Stimulated activated naive CD8-positive, alpha-beta T cell treated with anti-CD3 and anti-CD28 coated beads, Interleukin-15, Interleukin-2, amounts not matched to agents 100 ng/mL and 50 ng/mL, for 24 hours (primary cell): ENCODE measurements at regions not wholly inside any gene's neighbourhood (a gene's known extent, or its start where the extent isn't known, plus 50 kb on each side); places are given as distances from the start of the nearest gene placed in this dataset.

ENCODE experiments used
- H3K27ac Mint-ChIP-seq: one replicate; pipeline ENCODE4 v1.8.0; 2021; ENCODE audit warnings: mild to moderate bottlenecking, mixed read lengths
- H3K27me3 Mint-ChIP-seq: one replicate; pipeline ENCODE4 v1.8.0; 2021; ENCODE audit warnings: mixed read lengths
- H3K36me3 Mint-ChIP-seq: one replicate; pipeline ENCODE4 v1.8.0; 2021; ENCODE audit warnings: low read depth, mixed read lengths
- H3K4me1 Mint-ChIP-seq: one replicate; pipeline ENCODE4 v1.8.0; 2021; ENCODE audit warnings: low read depth, mixed read lengths
- H3K4me3 Mint-ChIP-seq: one replicate; pipeline ENCODE4 v1.8.0; 2021; ENCODE audit warnings: mild to moderate bottlenecking, mixed read lengths
- H3K9me3 Mint-ChIP-seq: one replicate; pipeline ENCODE4 v1.8.0; 2021; ENCODE audit warnings: mixed read lengths

DNA sequence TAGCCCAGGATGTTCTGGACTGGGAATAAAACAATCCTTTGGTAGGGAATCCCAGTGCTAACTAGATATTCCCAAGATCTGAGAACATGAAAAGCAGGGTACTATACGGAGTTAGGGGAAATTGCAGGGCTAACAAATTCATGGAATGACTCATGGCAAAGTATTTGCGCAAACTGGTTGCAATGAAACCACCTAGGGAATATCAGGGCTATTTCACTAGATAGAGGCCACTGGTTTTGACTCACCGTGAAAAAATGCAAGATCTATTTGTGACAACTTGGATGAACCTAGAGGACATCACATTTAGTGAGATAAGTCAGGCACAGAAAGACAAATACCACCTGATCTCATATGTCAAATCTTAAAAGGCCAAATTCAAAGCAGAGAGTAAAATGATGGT is 233.3 kb downstream of the MBD2 start:
- peaks cover 6% of the 10 kb centered on the region for H3K27me3 Mint-ChIP-seq
- no peaks in the 10 kb centered on the region for H3K9me3 Mint-ChIP-seq
- no peak overlapping the region for H3K27ac Mint-ChIP-seq
- no peaks in the 10 kb centered on the region for H3K36me3 Mint-ChIP-seq
- no peak overlapping the region for H3K4me3 Mint-ChIP-seq
- no peaks in the 10 kb centered on the region for H3K4me1 Mint-ChIP-seq

DNA sequence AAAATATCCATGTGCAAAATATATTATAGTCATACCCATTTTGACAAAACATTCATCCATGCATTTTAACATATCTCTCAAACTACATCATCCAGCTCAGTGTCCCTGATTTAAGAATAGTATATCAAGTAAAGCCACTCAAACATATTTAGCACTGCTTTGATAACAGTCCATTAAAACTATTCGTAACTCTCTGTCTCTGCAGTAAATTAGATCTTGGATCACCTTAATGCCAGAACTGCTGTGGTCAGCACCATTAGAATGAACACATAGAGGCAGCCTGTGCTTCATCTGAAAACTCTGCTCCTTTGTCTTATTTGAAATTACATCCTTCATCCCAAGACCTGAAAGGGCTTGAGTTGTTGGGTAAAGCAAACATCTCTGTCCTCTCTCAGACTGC is 234.0 kb downstream of the MBD2 start:
- H3K4me3 Mint-ChIP-seq = no peak overlapping the region
- no peaks in the 10 kb centered on the region for H3K9me3 Mint-ChIP-seq
- H3K36me3 Mint-ChIP-seq = no peaks in the 10 kb centered on the region
- peaks cover 6% of the 10 kb centered on the region for H3K27me3 Mint-ChIP-seq
- H3K27ac Mint-ChIP-seq = no peak overlapping the region
- no peaks in the 10 kb centered on the region for H3K4me1 Mint-ChIP-seq

DNA sequence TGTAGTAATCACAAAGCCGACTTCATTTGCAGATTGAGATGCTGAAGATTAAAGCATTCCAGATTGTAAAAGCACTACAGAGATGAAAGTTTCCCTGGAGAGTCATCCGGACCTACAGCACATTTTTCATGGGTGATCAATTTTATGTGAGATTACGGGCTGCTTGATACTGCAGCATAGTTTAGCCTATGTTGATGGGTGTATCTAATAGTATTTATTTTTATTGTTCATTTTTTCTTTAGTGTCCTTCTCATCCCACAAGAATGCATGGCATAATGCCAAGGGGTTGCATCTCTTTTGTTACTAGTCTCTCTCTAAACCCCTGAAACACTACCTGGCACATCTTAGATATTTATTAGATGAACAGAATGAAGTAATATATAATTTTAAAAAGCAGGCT is 240.4 kb downstream of the MBD2 start:
- Mint-ChIP-seq H3K36me3 (no peaks in the 10 kb centered on the region), H3K9me3 (peaks cover 15% of the 10 kb centered on the region), H3K27me3 (no peaks in the 10 kb centered on the region), H3K4me1 (no peaks in the 10 kb centered on the region), H3K4me3 (no peak overlapping the region), H3K27ac (no peak overlapping the region)

DNA sequence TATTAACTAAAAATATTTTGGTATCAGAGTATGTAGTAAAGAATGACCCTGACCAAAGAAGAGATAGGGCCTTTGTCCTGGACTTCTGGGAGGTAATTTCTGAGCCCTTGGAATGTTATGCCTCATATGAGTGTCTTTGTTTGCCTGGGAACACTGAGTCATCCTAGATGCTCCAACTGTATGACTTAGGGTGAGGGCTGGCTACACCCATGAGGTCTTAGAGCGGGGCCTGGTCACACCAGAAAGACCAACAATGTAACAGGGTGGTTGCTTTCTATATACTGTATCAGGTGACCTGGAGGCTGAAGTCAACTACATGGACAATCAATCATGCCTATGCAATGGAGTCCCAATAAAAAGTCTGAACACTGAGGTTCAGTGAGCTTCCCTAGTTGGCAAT is 253.1 kb downstream of the MBD2 start:
- Mint-ChIP-seq H3K27ac (no peak overlapping the region), H3K4me3 (no peak overlapping the region), H3K4me1 (no peaks in the 10 kb centered on the region), H3K36me3 (no peaks in the 10 kb centered on the region), H3K9me3 (peaks cover 4% of the 10 kb centered on the region), H3K27me3 (no peaks in the 10 kb centered on the region)

DNA sequence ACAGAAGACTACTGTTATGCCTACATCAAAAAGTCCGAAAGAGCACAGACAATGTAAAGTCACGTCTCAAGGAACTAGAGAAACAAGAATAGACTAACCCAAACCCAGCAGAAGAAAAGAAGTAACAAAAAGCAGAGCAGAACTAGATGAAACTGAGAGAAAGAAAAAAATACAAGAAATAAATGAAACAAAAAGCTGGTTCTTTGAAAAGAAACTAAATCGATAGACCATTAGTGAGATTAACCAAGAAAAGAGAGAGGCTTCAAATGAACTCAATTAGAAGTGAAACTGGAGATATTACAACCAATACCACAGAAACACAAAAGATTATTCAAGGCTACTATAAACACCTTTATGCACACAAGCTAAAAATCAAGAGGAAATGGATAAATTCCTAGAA is 271.8 kb downstream of the MBD2 start:
- H3K36me3 Mint-ChIP-seq = no peaks in the 10 kb centered on the region
- no peak overlapping the region for H3K27ac Mint-ChIP-seq
- no peaks in the 10 kb centered on the region for H3K4me1 Mint-ChIP-seq
- H3K27me3 Mint-ChIP-seq = peaks cover 7% of the 10 kb centered on the region
- H3K4me3 Mint-ChIP-seq = no peak overlapping the region
- no peaks in the 10 kb centered on the region for H3K9me3 Mint-ChIP-seq

DNA sequence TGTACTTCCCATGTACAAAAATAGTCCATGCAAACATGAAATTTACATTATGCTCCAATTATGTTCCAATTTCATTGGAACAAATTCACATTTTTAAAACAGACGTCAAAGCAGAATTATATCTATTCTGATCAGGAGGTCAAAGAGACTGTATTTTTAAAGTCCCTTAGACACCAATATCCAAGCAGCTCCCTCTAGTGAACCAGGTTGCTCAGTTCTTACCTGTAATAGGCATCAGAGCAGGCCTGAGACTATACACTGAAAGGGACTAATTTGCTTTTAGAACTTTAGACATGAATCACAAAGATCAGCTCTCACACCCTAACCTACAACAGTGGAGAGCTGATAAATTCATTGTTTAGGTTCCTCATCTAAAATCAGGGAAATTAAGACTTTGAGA is 273.9 kb downstream of the MBD2 start:
- peaks cover 7% of the 10 kb centered on the region for H3K27me3 Mint-ChIP-seq
- no peak overlapping the region for H3K27ac Mint-ChIP-seq
- H3K9me3 Mint-ChIP-seq = no peaks in the 10 kb centered on the region
- no peak overlapping the region for H3K4me3 Mint-ChIP-seq
- no peaks in the 10 kb centered on the region for H3K4me1 Mint-ChIP-seq
- no peaks in the 10 kb centered on the region for H3K36me3 Mint-ChIP-seq

DNA sequence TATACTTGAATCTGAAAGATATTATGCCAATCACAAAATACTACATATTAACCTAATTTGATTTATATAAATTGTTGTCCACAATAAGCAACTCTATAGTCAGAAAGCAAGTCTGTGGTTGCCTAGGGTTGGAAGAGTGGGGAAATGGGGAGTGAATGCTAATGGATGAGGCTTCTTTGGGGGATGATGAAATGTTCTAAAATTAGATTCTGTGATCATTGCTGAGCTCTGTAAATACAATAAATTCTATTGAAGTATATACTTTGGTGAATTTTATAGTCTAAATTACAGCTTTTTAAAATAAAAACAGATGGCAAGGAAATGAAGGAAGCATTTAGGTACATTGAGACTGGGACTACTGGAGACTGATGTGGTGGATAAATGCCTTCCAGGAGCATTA is 275.5 kb downstream of the MBD2 start:
- Mint-ChIP-seq H3K4me1 (no peaks in the 10 kb centered on the region), H3K27me3 (peaks cover 7% of the 10 kb centered on the region), H3K4me3 (no peak overlapping the region), H3K9me3 (peaks cover 5% of the 10 kb centered on the region), H3K27ac (no peak overlapping the region), H3K36me3 (no peaks in the 10 kb centered on the region)

DNA sequence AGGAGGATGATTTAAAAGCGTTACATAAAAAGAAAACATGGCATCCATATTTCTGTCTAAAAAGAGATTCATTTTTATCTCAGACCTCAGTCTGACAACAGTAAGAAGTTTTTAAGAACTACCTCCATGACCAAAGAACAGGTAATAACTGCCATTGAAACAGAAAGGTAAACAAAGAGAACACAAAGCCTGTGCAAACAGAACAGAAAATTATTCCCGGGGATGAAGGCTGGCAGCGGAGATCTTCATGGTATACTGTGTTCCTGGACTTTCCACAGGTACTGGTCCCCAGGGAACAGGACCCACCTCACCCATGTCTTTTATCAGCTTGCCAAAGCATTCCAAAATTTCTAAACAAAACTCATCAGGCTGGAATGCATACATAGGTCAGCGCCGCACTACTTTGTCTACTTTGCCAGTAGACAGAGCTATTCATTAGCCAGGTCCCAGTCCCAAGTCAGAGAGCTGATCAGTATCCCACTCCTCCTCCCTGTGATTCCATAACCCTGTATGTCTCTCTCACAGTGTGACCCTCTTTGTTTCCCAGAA is 277.3 kb downstream of the MBD2 start:
- Mint-ChIP-seq H3K9me3 (peaks cover 5% of the 10 kb centered on the region), H3K4me1 (no peaks in the 10 kb centered on the region), H3K27ac (no peak overlapping the region), H3K27me3 (peaks cover under 1% of the 10 kb centered on the region), H3K36me3 (no peaks in the 10 kb centered on the region), H3K4me3 (no peak overlapping the region)

DNA sequence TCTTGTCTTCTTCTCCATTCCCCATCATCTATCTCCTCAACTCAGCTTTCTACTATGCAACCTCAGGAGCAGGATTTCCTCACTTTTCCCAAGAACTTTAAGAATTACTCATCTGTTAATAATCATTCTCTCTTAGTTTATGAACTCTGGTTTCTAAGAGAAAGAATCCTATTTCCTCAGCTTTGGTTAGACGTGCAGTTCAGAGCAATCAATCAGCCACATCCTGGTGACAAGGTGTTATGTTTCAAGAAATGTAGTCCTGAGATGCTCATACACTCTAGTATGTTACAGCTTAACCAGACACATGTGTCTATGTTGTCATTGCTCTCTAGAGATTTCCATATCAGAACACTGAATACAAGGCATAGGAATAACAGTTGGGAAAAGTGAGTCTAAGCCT is 277.9 kb downstream of the MBD2 start:
- H3K4me3 Mint-ChIP-seq = no peak overlapping the region
- H3K27me3 Mint-ChIP-seq = no peaks in the 10 kb centered on the region
- H3K4me1 Mint-ChIP-seq = no peaks in the 10 kb centered on the region
- H3K36me3 Mint-ChIP-seq = no peaks in the 10 kb centered on the region
- H3K9me3 Mint-ChIP-seq = peaks cover 5% of the 10 kb centered on the region
- no peak overlapping the region for H3K27ac Mint-ChIP-seq

DNA sequence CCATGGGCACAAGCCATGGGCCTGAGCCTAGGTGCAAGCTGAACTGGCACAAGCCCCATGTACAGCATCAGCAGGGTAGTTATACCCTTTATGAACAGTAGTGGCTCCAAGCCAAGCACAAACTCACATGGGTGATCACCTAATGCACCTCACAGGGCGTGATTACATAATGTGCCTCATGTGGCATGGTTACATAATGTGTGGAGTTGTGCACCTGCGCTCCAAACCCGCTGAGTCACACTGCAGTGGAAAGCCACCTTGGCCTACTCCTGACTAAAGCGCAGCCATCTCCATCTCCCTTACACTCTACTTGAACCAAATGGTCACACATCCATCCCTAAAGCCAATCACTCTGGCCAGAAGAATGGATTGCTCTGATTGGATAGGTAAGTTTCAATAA is 279.7 kb downstream of the MBD2 start:
- Mint-ChIP-seq H3K4me3 (no peak overlapping the region), H3K4me1 (no peaks in the 10 kb centered on the region), H3K9me3 (peaks cover 5% of the 10 kb centered on the region), H3K36me3 (no peaks in the 10 kb centered on the region), H3K27me3 (no peaks in the 10 kb centered on the region), H3K27ac (no peak overlapping the region)

DNA sequence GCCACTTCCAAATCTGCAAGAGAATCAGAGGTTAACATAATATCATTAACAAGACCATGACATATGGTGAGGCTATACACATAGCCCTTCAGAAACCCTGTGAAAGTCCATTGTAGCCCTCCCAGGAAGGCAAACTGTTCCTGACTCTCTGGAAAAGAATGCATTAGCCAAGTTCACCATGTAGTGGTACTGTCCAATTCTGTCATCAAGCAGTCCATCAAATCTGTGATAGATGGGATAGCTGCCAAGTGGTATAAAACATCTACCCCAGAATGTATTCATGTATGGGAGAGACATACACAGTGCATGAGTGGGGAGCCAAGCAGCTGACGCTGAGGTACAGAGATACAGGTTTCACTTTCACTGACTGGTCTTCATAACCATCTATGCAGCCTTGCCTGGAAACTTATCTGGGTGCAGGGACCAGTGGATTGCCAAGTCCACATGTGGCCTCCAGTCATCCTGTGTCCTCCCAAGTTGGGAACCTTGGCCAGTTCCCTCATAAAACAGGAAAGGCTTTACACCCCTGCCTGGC is 281.1 kb downstream of the MBD2 start:
- no peak overlapping the region for H3K27ac Mint-ChIP-seq
- peaks cover 5% of the 10 kb centered on the region for H3K9me3 Mint-ChIP-seq
- H3K27me3 Mint-ChIP-seq = no peaks in the 10 kb centered on the region
- H3K4me3 Mint-ChIP-seq = no peak overlapping the region
- H3K36me3 Mint-ChIP-seq = no peaks in the 10 kb centered on the region
- no peaks in the 10 kb centered on the region for H3K4me1 Mint-ChIP-seq

DNA sequence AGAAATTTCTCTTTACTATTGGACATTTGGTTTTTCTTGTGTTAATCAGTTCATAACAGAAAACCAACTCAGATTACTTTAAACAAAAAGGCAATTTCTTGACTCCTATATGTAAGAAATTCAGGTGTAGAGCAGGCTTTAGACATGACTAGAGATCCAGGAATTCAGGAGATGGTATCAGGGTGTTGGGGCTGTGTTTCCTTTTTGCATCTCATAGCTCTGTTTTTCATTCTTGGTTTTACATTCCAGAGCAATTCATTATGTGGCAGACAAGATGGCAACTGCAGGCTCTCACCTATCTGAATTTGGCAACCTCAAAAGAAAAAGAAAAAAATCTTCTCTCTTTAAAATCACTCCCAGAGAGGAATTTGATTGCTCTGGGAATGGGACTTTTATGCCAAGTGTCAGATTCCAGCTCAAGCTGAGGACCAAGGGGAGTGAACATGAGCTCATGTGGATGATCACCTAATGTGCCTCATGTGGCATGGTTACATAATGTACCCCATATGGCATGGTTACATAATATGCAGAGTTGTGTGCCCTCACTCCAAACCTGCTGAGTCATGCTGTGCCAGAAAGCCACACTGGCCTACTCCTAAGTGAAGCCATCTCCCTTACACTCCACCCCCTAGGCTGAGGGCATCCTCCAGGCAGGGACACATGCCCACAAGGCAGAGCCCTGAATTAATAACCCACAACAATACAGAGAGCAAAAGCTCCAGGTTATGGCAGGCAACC is 282.7 kb downstream of the MBD2 start:
- Mint-ChIP-seq H3K9me3 (peaks cover 5% of the 10 kb centered on the region), H3K4me3 (no peak overlapping the region), H3K36me3 (no peaks in the 10 kb centered on the region), H3K4me1 (no peaks in the 10 kb centered on the region), H3K27ac (no peak overlapping the region), H3K27me3 (no peaks in the 10 kb centered on the region)

DNA sequence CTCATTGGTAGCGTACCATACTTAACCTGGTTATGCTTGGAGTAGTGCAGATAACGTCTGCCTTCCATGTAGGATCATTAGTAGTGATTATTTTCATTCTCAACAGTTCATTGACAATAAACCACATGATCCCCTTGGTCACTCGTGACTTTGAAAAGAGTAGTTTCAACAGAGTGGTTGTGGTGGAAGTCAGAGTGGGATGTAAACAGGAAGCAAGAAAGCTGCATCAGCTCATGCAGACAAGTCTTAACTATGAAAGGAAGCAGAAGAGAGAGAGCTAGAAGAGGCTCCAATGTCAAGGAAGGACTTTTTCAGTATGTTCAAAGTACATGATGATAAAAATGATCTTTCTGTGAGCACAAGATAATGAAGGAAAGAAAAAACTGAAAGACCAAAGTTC is 287.4 kb downstream of the MBD2 start:
- Mint-ChIP-seq H3K4me1 (no peaks in the 10 kb centered on the region), H3K27me3 (no peaks in the 10 kb centered on the region), H3K36me3 (no peaks in the 10 kb centered on the region), H3K4me3 (no peak overlapping the region), H3K9me3 (no peaks in the 10 kb centered on the region), H3K27ac (no peak overlapping the region)

DNA sequence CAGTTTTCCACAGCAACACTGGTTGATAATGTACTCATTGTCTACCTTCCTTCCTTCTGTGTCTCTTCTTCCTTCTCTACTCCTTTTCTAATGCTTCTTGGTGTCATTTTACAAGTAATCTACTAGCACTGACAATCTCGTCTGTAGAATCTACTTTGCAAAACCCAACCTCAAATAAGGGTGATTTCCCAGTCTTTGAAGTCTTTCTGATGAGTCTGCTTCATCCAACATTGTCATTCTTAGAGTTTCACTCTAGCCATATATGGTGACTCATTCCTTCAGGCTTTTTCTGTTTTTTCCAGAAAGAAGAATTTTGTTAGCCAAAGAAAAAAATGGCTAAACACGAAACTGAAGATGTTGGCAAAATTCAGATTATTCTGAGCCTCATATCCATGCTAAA is 288.7 kb downstream of the MBD2 start:
- no peaks in the 10 kb centered on the region for H3K4me1 Mint-ChIP-seq
- H3K36me3 Mint-ChIP-seq = no peaks in the 10 kb centered on the region
- H3K27ac Mint-ChIP-seq = no peak overlapping the region
- no peaks in the 10 kb centered on the region for H3K9me3 Mint-ChIP-seq
- H3K27me3 Mint-ChIP-seq = no peaks in the 10 kb centered on the region
- H3K4me3 Mint-ChIP-seq = no peak overlapping the region

DNA sequence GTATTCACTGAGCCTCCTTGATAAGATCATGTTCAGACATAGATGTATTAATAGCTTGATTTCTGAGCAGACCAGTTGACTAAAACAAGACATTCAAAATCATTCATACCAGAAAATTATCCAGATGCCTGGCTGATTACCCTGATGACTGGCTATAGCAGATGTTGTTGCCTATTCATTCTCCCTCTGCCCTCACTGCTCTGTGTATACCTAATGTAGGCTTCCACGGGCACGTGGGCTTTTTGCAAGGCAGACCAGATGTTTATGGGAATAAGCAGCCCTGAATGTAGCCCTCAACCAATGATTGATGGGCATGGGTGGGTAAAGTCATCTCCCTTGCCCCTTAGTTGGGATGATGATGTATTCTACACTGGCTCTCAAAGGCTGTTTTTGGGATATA is 289.1 kb downstream of the MBD2 start:
- no peaks in the 10 kb centered on the region for H3K36me3 Mint-ChIP-seq
- no peak overlapping the region for H3K27ac Mint-ChIP-seq
- H3K4me1 Mint-ChIP-seq = no peaks in the 10 kb centered on the region
- H3K4me3 Mint-ChIP-seq = no peak overlapping the region
- no peaks in the 10 kb centered on the region for H3K9me3 Mint-ChIP-seq
- H3K27me3 Mint-ChIP-seq = no peaks in the 10 kb centered on the region
